SH-SY5Y (cell line): ENCODE measurements at regions not wholly inside any gene's neighbourhood (a gene's known extent, or its start where the extent isn't known, plus 50 kb on each side); places are given as distances from the start of the nearest gene placed in this dataset.

Source experiments
- GATA2 ChIP-seq: IDR thresholded peaks from 2 replicates; pipeline ENCODE4 v1.6.1; 2011; ENCODE audit warnings: mild to moderate bottlenecking, low read depth, low read length
- GATA3 ChIP-seq: IDR thresholded peaks from 2 replicates; pipeline ENCODE4 v1.6.1; 2011; ENCODE audit warnings: low read depth, mild to moderate bottlenecking, low read length, moderate library complexity

GRCh38 chr11:70498976-70499801, 100.9 kb downstream of the CTTN start:
- TF ChIP-seq GATA2 (no peak), GATA3 (no peak)
